GM12878 (cell line): ENCODE measurements at regions not wholly inside any gene's neighbourhood (a gene's known extent, or its start where the extent isn't known, plus 50 kb on each side); places are given as distances from the start of the nearest gene placed in this dataset.

ENCODE experiments used
- CUX1 ChIP-seq: IDR thresholded peaks from 2 replicates; pipeline ENCODE4 v1.6.1; 2012; ENCODE audit warnings: improper control_type of control experiment, low read depth, low read length; ENCODE audit not compliant: insufficient replicate concordance
- JUNB ChIP-seq: IDR thresholded peaks from 2 replicates; pipeline ENCODE4 v1.6.1; 2016; ENCODE audit warnings: antibody characterized with exemption, mild to moderate bottlenecking
- MYC ChIP-seq: IDR thresholded peaks from 2 replicates; pipeline ENCODE4 v1.6.1; 2011; ENCODE audit warnings: mild to moderate bottlenecking, low read length, moderate library complexity, inconsistent platforms; ENCODE audit not compliant: insufficient read depth, insufficient replicate concordance, insufficient read length, severe bottlenecking
- SREBF1 ChIP-seq: IDR thresholded peaks from 2 replicates; pipeline ENCODE4 v1.6.1; 2012; ENCODE audit warnings: mild to moderate bottlenecking, low read length
- TF ChIP-seq, protein P1 (sequence below): fragments of 450-650 bp; IDR thresholded peaks from 2 replicates; pipeline ENCODE4 v1.6.1; 2016; ENCODE audit warnings: mild to moderate bottlenecking, moderate library complexity, borderline replicate concordance

DNA sequence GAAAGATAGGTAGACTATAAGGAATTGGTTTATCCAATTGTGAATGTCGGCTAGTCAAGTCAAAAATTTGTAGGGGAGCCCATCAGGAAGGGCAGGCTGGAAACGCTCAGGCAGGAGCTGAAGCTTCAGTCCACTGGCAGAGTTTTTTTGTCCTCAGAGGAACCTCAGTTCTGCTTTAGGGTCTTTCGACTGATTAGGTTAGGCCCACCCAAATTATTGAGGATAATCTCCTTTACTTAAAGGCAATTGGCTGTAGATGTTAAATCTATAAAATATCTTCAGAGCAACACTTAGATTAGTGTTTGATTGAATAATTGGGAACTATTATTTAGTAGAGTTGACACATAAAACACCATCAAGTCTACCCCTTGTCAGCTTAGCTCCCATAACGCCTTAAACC, 105.5 kb upstream of the ARHGAP5 start (continued):
- TF ChIP-seq CUX1 (no peak), JUNB (no peak), MYC (no peak), SREBF1 (no peak)
- TF ChIP-seq, protein P1, sequence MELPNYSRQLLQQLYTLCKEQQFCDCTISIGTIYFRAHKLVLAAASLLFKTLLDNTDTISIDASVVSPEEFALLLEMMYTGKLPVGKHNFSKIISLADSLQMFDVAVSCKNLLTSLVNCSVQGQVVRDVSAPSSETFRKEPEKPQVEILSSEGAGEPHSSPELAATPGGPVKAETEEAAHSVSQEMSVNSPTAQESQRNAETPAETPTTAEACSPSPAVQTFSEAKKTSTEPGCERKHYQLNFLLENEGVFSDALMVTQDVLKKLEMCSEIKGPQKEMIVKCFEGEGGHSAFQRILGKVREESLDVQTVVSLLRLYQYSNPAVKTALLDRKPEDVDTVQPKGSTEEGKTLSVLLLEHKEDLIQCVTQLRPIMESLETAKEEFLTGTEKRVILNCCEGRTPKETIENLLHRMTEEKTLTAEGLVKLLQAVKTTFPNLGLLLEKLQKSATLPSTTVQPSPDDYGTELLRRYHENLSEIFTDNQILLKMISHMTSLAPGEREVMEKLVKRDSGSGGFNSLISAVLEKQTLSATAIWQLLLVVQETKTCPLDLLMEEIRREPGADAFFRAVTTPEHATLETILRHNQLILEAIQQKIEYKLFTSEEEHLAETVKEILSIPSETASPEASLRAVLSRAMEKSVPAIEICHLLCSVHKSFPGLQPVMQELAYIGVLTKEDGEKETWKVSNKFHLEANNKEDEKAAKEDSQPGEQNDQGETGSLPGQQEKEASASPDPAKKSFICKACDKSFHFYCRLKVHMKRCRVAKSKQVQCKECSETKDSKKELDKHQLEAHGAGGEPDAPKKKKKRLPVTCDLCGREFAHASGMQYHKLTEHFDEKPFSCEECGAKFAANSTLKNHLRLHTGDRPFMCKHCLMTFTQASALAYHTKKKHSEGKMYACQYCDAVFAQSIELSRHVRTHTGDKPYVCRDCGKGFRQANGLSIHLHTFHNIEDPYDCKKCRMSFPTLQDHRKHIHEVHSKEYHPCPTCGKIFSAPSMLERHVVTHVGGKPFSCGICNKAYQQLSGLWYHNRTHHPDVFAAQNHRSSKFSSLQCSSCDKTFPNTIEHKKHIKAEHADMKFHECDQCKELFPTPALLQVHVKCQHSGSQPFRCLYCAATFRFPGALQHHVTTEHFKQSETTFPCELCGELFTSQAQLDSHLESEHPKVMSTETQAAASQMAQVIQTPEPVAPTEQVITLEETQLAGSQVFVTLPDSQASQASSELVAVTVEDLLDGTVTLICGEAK = no peak
